Astrocyte (in vitro differentiated cells and primary cell): ENCODE measurements at regions not wholly inside any gene's neighbourhood (a gene's known extent, or its start where the extent isn't known, plus 50 kb on each side); places are given as distances from the start of the nearest gene placed in this dataset.
"Not testable (repeated sequence)": the region's sequence is repeated elsewhere in the genome, so short reads cannot be mapped to it uniquely, and the experiment has no call there.

Source experiments
- EZH2 ChIP-seq: IDR thresholded peaks from 2 replicates; pipeline ENCODE4 v1.6.1; 2012; ENCODE audit warnings: mild to moderate bottlenecking, low read length, inconsistent platforms; ENCODE audit not compliant: insufficient read depth
- TF ChIP-seq, protein P1 (sequence below): IDR thresholded peaks from 2 replicates; pipeline ENCODE4 v1.5.1; 2011; ENCODE audit warnings: low read depth, mild to moderate bottlenecking, inconsistent platforms, low read length, moderate library complexity; ENCODE audit not compliant: insufficient read depth

DNA sequence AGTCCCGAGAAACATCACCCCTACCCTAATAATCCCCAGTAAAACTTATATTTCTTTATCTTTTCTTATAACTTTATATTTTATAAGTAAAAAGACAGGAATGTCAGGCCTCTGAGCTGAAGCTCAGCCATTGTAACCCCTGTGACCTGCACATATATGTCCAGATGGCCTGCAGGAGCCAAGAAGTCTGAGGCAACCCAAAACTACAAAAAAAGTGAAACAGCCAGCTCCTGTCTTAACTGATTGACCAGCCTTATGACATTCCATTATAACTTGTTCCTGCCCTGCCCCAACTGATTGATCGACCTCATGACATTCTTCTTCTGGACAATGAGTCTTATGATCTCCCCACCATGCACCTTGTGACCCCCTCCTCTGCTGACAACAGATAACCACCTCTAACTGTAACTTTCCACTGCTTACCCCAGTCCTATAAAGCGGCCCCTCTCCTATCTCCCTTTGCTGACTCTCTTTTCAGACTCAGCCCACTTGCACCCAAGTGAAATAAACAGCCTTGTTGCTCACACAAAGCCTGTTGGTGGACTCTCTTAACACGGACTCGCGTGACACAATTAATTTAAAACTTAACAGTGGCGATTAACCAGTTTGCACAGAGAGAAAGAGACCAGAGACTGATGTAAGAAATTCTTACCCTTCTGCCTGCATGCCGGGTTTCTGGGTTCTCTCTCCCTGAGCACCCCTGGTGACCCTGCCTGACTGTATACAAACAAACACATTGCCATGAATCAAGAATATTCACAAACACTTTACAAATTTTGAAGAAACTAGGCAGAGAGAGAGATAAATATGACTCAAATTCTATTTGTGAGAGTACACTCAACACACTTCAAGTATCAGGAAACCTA, 1109.2 kb upstream of the TMEM132C start:
- TF ChIP-seq, protein P1, sequence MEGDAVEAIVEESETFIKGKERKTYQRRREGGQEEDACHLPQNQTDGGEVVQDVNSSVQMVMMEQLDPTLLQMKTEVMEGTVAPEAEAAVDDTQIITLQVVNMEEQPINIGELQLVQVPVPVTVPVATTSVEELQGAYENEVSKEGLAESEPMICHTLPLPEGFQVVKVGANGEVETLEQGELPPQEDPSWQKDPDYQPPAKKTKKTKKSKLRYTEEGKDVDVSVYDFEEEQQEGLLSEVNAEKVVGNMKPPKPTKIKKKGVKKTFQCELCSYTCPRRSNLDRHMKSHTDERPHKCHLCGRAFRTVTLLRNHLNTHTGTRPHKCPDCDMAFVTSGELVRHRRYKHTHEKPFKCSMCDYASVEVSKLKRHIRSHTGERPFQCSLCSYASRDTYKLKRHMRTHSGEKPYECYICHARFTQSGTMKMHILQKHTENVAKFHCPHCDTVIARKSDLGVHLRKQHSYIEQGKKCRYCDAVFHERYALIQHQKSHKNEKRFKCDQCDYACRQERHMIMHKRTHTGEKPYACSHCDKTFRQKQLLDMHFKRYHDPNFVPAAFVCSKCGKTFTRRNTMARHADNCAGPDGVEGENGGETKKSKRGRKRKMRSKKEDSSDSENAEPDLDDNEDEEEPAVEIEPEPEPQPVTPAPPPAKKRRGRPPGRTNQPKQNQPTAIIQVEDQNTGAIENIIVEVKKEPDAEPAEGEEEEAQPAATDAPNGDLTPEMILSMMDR, result not testable (repeated sequence)
- not testable (repeated sequence) for TF ChIP-seq EZH2
